ENCODE measurements at regions not wholly inside any gene's neighbourhood (a gene's known extent, or its start where the extent isn't known, plus 50 kb on each side); places are given as distances from the start of the nearest gene placed in this dataset.
"Not testable (repeated sequence)": the region's sequence is repeated elsewhere in the genome, so short reads cannot be mapped to it uniquely, and the experiment has no call there.

DNA sequence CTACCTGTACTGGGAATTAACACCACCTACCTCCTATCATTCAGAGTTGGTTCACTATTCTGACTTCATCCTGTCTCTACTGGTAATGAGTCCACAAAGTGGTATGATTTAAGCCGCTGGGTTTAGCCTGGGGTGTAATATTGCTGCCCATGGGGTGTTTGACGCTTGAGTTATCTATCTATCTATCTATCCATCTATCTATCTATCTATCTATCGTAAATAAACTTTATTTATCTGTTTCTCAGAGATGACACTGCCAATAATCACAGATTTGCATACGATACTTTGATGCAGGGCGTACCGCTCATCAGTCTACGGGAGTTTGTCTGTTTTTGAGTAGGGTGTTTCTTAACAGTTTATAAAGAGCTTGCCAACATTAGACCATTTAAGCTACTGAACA is 73.6 kb upstream of the ZNF184 start:
- DNase-seq (ENCODE audit: low read depth in 2 of 2) = no peak

DNA sequence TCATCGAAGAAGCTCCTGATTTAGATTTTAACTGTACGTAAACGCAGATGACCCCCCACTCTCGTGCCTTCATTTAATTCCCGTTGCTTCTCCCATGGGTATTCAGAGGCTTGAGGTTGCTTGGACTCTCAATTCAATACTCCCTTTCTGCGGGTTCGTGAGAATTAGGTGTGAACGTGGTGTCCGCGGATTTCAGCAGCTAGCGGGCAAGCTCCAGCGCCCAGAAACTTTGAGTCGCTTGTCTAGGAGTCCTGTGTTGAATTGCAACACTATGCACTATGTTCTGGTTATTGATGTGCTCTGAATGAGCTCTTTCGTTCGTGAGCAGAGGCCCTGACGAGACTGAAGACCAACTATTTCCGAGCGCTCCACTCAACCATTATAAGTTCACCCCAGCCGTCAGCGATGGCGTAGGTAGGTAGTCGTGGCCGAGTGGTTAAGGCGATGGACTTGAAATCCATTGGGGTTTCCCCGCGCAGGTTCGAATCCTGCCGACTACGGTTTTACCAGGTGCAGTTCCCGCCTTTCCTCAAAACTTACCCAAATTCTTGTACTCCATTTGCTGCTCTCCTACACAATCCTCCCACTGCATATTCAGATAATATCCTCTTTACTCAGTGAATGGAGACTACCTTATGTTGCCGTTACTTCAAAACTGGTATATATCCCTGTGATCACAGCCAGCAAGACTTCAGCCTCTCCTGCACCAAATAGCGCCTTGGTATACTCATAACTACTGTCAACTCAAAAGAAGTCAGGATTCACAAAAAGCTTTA is 72.6 kb upstream of the ZNF184 start:
- DNase-seq (ENCODE audit: low read depth in 2 of 2) = peak; percentile 53 to 63

DNA sequence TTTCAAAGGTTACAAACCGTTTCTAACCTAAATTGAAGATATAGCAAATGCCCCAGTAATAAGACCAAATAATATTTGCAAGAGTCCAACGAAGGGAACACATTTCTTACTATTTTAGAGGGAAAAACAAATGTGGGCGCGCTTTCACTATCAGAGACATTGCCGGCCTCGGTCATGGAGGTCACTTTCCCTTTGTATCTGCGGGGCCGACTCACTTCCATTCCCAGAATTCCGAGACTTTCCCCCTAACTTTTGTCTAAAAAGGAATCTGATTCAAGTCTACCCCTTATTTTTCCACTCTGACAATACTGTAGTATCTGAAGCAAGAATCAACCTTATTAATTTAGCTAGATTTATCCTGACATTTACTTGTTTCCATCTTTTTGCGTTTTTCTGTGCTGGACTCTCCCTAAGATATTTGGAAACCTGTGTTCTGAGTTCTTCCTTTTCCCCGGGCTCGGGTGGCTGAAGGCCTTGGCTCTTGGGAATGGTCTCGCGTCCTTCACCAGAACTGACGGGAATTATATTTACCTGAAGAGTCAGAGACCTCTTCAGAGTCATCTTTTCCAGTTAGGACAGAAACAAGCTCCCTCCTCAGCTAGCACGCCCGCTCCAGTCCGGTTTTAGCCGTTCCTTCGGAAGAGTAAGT is 71.8 kb upstream of the ZNF184 start:
- DNase-seq (ENCODE audit: low read depth in 2 of 2) = no peak

DNA sequence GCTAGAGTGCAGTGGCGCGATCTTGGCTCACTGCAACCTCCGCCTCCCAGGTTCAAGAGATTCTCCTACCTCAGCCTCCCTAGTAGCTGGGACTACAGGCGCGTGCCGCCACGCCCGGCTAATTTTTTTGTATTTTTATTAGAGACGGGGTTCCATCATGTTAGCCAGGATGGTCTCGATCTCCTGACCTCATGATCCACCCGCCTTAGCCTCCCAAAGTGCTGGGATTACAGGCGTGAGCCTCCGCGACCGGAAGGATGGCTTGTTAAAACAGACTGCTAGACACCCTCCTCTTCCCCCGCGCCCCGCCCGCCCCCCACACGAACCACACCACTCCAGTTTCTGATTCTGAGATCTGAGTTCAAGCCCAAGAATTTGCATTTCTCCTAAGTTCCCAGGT is 71.2 kb upstream of the ZNF184 start:
- DNase-seq (ENCODE audit: low read depth in 2 of 2) = not testable (repeated sequence)

DNA sequence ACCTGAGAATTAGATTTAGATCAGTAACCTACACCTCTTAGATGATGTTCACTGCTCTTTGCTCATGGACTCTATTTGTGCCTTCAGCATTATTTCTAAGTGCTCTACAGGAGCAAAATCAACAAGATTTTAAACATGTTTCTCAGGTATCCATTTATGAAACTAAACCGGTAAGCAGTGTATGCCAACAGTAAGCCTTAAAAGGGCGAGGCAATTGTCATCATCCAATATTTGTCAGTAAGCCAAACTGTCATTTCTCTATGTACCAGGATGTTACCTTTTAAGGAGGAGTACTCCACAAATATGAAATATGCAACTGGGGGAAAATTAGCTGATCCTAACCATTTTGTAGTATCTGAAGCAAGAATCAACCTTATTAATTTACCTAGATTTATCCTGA is 69.6 kb upstream of the ZNF184 start:
- DNase-seq (ENCODE audit: low read depth in 2 of 2) = no peak

DNA sequence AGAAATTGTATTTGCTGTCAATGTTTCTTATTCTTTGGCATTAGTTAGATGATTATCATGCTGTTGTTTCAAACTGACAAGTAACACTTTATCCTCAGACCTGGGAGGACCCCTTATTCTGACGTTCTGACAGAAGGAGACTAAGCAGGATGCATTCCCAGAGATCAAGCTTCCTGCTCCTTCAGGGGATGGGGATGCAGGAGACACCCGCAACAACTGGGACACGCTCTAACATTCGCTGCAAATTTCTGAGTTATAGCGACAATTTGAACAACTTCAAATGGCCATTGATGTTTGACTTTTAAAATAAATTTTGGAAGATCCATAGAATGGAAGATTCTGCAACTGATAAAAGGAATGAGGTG is 69.0 kb upstream of the ZNF184 start:
- no peak for DNase-seq (ENCODE audit: low read depth in 2 of 2)

DNA sequence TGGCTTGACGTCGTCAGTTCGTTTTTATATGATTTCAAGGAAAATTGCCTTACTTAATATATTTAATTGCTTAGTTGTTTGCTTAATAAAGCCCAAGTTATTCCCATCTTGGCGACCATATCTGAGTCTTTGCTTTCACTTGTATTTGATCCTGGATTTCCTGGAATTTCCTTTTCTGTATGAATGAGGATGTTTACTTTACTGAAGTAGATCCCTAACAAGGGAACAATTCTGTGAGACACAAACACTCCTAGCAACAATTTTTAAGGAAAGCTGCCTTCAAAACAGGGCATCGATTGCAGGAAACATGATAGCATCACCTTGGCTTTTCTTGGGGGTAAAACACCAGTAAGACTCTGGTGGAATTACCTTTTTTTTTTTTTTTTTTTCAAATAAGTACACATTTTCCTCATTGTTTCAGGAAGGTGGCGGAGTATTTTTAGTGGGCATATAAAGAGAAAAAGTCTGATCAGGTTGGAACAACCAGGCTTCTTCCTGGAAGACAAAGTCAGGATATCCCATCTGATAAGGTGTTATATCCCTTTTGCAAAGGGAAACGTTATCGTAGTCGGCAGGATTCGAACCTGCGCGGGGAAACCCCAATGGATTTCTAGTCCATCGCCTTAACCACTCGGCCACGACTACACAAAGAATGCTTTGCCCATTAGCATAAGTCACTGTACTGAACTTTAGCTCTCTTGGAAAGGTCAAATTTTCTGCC is 68.5 kb upstream of the ZNF184 start:
- DNase-seq (ENCODE audit: low read depth in 2 of 2) = peak in 1 of 2 donors; percentile 29

DNA sequence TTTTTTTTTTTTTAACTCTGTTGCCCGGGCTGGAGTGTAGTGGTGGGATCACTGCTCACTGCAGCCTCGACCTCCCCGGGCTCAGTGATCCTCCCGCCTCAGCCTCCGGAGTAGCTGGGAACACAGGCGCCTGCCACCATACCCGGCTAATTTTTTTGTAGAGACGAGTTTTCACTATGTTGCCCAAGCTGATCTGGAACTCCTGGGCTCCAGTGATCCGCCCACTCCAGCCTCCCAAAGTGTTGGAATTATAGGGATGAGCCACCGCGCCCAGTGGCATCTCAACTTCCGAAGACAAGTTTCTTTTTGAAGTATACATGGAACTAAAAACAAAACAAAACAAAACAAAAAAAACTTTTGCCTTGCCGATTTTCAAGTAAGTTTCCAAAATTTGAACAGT is 66.6 kb upstream of the ZNF184 start:
- DNase-seq (ENCODE audit: low read depth in 2 of 2) = no peak

DNA sequence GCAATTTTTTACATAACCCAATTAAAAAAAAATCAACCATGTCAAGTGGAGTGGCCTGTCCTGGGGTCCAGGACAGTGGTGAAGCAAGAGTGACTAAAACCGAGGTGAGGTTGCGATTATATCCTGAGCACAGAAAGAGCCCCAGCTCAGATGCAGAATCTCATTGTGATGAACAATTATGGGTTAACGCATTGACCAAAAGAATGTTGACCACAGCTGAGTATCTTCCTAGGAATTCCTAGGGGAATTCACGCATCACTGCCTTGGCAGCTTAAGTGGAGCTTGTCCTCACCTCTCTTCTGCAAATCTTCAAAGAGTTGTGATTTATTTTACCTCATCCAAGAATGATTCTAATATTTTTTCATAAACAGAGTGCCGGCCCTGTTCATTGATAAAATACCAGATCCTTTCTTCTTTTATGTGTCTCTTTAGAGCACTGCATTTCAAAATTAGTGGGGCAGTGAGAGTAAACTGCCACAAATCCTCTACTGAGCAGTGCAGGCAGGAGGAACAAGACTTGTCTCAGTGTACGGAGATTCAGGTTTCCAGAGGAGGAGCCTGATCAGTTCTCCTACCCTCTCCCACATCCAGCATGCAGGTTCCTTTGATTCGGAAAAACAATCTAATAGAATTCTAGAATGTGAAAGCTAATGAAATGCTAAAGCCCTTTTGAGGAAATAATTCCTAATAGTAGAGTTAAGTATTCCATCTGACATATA is 60.1 kb upstream of the ZNF184 start:
- no peak for DNase-seq (ENCODE audit: low read depth in 2 of 2)

DNA sequence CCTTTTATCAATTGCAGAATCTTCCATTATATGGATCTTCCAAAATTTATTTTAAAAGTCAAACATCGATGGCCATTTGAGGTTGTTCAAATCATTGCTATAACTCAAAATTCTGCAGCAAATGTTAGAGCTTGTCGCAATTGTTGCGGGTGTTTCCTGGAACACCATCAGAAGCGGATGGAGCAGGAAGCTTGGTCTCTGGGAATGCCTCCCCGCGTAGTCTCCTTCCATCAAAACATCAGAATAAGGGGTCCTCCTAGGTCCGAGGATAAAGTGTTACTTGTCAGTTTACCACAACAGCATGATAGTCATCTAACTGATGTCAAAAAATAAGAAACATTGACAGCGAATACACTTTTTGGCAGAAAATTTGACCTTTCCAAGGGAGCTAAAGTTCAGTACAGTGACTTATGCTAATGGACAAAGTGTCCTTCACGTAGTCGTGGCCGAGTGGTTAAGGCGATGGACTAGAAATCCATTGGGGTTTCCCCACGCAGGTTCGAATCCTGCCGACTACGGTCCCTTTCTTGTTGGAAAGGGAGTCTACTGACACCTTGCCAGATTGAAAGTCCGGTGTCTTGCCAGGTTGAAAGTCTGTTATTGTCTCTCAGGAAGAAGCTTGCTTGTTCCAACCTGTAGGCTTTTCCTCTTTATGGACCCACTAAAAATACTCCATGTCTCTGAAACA is 59.0 kb upstream of the ZNF184 start:
- DNase-seq (ENCODE audit: low read depth in 2 of 2) = no peak

DNA sequence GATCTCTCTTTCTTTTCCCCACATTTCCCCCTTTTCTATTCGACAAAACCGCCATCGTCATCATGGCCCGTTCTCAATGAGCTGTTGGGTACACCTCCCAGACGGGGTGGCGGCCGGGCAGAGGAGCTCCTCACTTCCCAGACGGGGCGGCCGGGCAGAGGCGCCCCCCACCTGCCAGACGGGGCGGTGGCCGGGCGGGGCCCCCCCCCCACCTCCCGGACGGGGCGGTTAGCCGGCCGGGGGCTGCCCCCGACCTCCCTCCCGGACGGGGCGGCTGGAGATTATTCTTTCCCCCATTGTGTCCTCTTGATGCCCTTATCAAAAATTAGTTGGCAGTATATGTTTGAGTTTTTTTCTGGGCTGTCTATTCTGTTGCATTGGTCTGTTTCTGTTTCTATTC is 56.9 kb upstream of the ZNF184 start:
- not testable (repeated sequence) for DNase-seq (ENCODE audit: low read depth in 2 of 2)

DNA sequence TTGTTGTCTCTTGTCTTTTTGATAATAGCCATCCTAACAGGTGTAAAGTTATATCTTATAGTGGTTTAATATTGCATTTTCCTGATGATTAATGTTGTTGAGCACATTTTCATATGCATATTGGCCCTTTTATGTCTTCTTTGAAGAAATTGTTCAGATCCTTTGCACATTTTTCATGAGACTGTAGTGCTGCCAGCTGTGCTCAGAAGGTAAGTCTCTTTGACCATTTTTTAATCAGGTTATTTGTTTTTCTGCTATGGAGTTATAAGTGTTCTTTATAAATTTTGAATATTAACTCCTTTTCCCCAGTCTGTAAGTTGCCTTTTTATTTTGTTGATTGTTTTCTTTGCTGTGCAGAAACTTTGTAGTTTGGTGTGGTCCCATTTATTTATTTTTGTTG is 55.8 kb upstream of the ZNF184 start:
- no peak for DNase-seq (ENCODE audit: low read depth in 2 of 2)

All from stimulated activated CD4-positive, alpha-beta T cell treated with anti-CD3 and anti-CD28 coated beads, Interleukin-4, amount 100 ng/mL, for 48 hours (primary cell).